Duodenal mucosa (tissue), 2 donors: ENCODE measurements at regions not wholly inside any gene's neighbourhood (a gene's known extent, or its start where the extent isn't known, plus 50 kb on each side); places are given as distances from the start of the nearest gene placed in this dataset.

Experiments used
- H3K27ac ChIP-seq: one replicate; pipeline ENCODE4 v1.7.0; 2013; ENCODE audit warnings: low read depth, low read length
- H3K27me3 ChIP-seq, 2 donors: one replicate each; pipeline ENCODE4 v1.7.0; 2013; ENCODE audit warnings: low read length in 2 of 2, control low read depth in 1 of 2; ENCODE audit not compliant: insufficient read depth in 2 of 2, control insufficient read depth in 1 of 2
- H3K36me3 ChIP-seq, 2 donors: one replicate each; pipeline ENCODE4 v1.7.0; 2013; ENCODE audit warnings: low read length in 2 of 2, control low read depth in 1 of 2; ENCODE audit not compliant: insufficient read depth in 2 of 2, control insufficient read depth in 1 of 2
- H3K4me1 ChIP-seq, 2 donors: one replicate each; pipeline ENCODE4 v1.7.0; 2013; ENCODE audit warnings: low read length in 2 of 2, control low read depth in 1 of 2; ENCODE audit not compliant: insufficient read depth in 2 of 2, control insufficient read depth in 1 of 2
- H3K4me3 ChIP-seq, 2 donors: one replicate each; pipeline ENCODE4 v1.7.0; 2013; ENCODE audit warnings: low read length in 2 of 2, low read depth in 1 of 2
- H3K9ac ChIP-seq, 2 donors: one replicate each; pipeline ENCODE4 v1.7.0; 2013; ENCODE audit warnings: low read length in 2 of 2, low read depth in 1 of 2
- H3K9me3 ChIP-seq, 2 donors: one replicate each; pipeline ENCODE4 v1.7.0; 2013; ENCODE audit warnings: low read length in 2 of 2, control low read depth in 1 of 2; ENCODE audit not compliant: control insufficient read depth in 1 of 2

DNA sequence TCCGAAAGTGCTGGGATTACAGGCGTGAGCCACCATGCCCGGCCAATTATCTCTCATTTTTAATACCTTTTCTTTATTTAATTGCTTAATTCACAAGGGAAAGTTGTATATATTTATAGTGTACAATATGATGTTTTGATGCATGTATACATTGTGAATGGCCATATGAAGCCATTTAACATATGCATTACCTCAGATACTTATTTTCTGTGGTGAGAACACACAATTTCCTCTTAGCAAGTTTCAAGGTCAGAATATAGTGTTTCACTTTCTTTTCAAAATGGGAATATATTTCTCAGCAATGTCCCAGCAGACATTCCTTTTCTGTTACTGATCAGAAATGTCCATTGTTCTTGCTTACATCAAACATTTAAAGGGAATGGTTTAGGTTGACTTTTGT lies 1596.3 kb downstream of the MAT2B start:
- Histone ChIP-seq H3K4me1 (no peaks in the 10 kb centered on the region), H3K9me3 (peaks cover 0 to 5% of the 10 kb centered on the region in 2 donors), H3K36me3 (no peaks in the 10 kb centered on the region), H3K4me3 (no peak overlapping the region), H3K27ac (no peak overlapping the region), H3K9ac (no peak overlapping the region), H3K27me3 (no peaks in the 10 kb centered on the region)

DNA sequence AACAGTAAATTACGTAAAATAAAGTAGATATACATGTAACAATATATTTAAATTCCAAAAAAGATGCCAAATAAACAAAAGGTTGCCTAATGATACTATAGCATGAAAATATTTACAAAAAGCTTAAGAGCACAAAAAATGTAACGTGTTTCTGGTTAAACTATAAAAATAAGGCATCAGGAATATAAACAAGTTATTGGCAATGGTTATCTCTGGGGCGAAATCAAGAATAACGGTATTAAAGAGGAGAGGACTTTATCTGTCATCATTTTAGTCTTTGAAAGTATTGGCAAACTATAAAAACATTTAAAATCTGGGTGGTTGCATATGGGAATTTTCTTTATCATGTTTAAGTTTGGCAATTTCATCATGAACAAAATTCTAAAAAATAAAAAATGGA lies 1599.2 kb downstream of the MAT2B start:
- no peaks in the 10 kb centered on the region for H3K27me3 ChIP-seq
- H3K9ac ChIP-seq, result no peak overlapping the region
- H3K36me3 ChIP-seq, result no peaks in the 10 kb centered on the region
- no peak overlapping the region for H3K4me3 ChIP-seq
- no peaks in the 10 kb centered on the region for H3K4me1 ChIP-seq
- H3K27ac ChIP-seq, result no peak overlapping the region
- H3K9me3 ChIP-seq, result no peaks in the 10 kb centered on the region

DNA sequence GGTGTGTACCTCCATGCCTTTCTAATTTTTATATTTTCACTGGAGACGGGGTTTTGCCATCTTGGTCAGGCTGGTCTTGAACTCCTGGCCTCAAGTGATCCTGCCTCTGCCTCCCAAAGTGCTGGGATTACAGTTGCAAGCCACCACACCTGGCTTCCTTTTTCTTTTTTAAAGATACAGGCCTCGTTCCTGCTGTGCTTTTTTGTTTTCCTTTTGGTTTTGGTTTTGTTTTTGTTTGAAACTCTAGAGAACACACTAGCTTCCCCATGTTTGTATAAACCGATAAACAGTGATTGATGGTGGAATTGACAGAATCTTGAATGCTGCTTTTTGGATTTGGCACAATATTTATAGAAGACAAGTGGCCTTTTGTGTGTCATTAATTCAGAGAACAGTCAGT lies 1603.4 kb downstream of the MAT2B start:
- Histone ChIP-seq H3K27ac (no peak overlapping the region), H3K27me3 (no peaks in the 10 kb centered on the region), H3K4me3 (no peak overlapping the region), H3K36me3 (no peaks in the 10 kb centered on the region), H3K4me1 (no peaks in the 10 kb centered on the region), H3K9ac (no peak overlapping the region), H3K9me3 (no peaks in the 10 kb centered on the region)

DNA sequence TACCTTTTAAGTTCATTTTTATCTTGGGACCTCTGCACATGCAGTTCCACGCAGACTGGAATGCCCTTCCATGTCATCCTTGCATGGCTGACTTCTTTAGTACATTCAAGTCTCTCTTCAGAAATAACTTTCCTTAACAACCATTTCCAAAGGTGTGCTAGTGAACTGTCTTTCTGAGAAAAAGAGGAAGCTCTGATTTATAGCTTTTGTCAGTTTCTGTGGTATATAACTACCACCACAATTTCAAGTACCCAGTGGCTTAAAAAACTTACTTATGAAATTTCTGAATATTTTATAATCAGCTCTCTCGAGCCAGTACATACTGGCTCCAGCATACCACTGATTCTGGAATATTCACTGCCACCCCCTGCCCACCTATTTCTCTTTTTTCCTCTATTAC lies 1613.8 kb downstream of the MAT2B start:
- H3K27ac ChIP-seq, result no peak overlapping the region
- no peaks in the 10 kb centered on the region for H3K36me3 ChIP-seq
- no peak overlapping the region for H3K4me3 ChIP-seq
- H3K9ac ChIP-seq, result no peak overlapping the region
- no peaks in the 10 kb centered on the region for H3K9me3 ChIP-seq
- H3K27me3 ChIP-seq, result no peaks in the 10 kb centered on the region
- H3K4me1 ChIP-seq, result no peaks in the 10 kb centered on the region

DNA sequence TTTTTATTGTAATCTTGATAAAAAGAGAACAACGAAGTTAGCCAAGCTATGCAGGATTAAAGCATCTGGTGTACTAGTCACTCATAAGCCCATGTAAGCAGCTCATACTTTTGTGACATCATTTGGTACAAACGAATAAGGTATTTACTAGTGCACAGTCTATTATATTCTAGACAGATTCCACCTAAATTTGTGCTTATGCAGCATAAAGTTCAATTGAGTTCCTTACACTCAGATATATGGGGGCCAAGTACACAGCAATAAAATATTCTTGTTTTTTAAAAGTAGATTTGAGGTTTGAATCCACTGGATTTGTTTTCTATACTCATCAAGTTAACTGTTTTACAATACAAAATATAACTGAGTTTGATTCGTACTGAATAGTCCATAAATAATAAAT lies 1621.2 kb downstream of the MAT2B start:
- H3K4me3 ChIP-seq, result no peak overlapping the region
- H3K9me3 ChIP-seq, result no peaks in the 10 kb centered on the region
- H3K36me3 ChIP-seq, result no peaks in the 10 kb centered on the region
- no peaks in the 10 kb centered on the region for H3K4me1 ChIP-seq
- no peak overlapping the region for H3K27ac ChIP-seq
- no peak overlapping the region for H3K9ac ChIP-seq
- H3K27me3 ChIP-seq, result no peaks in the 10 kb centered on the region

DNA sequence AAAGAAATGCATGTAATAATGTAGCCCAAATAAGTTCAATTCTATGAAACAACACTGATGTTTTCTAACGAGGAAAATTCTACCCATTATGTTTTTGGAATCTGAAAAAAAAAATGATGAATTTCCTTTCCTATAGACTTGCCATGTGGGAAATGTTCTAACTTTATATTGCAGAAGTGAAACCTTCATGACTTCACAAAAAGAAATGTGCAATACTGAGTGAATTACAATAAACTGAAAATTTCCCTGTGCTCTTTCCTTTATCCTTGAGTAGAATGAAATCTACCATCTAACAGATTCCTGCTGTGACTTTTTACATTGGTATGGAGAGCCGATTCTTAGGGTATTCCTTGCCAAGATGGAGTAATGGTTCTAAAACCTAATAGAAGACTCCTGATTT lies 1622.5 kb downstream of the MAT2B start:
- no peaks in the 10 kb centered on the region for H3K27me3 ChIP-seq
- H3K4me3 ChIP-seq, result no peak overlapping the region
- H3K9me3 ChIP-seq, result no peaks in the 10 kb centered on the region
- no peaks in the 10 kb centered on the region for H3K4me1 ChIP-seq
- no peak overlapping the region for H3K9ac ChIP-seq
- no peak overlapping the region for H3K27ac ChIP-seq
- no peaks in the 10 kb centered on the region for H3K36me3 ChIP-seq

DNA sequence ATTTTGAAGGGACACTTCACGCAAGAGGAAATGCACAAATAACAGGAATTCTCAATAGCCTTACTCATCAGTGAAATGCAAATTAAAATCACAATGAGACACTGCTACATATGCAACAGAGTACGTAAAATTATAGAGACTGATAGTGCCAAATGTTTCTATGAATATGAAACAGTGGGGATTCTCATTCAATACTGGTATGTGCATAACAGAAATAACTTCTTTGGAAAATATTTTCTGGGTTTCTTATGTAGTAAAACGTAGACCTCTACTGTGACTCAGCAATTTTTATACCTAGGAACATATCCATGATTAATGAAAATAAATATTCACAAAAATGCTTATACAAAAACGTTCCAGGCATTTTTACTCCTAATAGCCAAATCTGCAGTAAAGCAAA lies 1625.2 kb downstream of the MAT2B start:
- H3K36me3 ChIP-seq, result no peaks in the 10 kb centered on the region
- H3K4me1 ChIP-seq, result no peaks in the 10 kb centered on the region
- no peak overlapping the region for H3K4me3 ChIP-seq
- H3K9me3 ChIP-seq, result no peaks in the 10 kb centered on the region
- no peaks in the 10 kb centered on the region for H3K27me3 ChIP-seq
- H3K9ac ChIP-seq, result no peak overlapping the region
- H3K27ac ChIP-seq, result no peak overlapping the region

DNA sequence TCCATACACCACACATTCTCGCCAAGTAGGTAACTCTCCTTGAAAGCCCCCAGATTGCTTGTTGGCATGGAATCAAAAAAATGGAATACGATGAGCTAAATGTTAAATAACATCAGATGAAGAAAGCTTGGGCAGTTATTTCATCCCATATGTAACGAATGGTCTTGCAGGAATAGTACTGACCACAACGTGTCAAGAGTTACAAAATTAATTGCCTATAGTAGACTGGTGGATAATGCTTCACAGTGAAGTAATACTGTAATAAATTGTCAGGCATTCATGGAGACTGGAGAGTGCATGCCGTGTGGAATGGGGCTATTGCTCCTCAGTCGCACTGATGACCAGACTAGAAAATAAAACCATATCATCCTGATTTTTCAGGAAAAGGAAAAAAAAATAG lies 1628.7 kb downstream of the MAT2B start:
- no peaks in the 10 kb centered on the region for H3K27me3 ChIP-seq
- no peaks in the 10 kb centered on the region for H3K9me3 ChIP-seq
- no peak overlapping the region for H3K4me3 ChIP-seq
- no peaks in the 10 kb centered on the region for H3K4me1 ChIP-seq
- H3K9ac ChIP-seq, result no peak overlapping the region
- no peaks in the 10 kb centered on the region for H3K36me3 ChIP-seq
- no peak overlapping the region for H3K27ac ChIP-seq

DNA sequence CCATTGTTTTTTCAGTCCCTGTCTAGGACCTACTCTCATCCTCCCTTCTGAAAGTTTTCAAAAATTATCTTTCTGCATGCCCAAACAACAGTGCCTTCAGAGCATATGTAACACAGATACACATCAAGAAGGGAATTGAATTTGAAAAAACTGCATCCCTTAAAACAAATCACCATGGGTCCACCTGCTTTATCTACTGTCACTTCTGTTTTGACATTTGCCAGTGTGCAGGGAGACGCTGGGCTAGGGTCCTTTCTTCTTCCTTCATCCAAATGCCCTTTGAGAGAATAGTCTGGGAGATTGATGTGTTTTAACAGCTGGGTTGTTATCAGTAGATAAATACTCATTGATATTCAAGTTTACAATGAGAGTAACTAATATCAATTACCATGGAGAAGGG lies 1630.1 kb downstream of the MAT2B start:
- H3K4me1 ChIP-seq, result no peaks in the 10 kb centered on the region
- no peaks in the 10 kb centered on the region for H3K27me3 ChIP-seq
- no peaks in the 10 kb centered on the region for H3K9me3 ChIP-seq
- H3K9ac ChIP-seq, result no peak overlapping the region
- no peaks in the 10 kb centered on the region for H3K36me3 ChIP-seq
- H3K27ac ChIP-seq, result no peak overlapping the region
- no peak overlapping the region for H3K4me3 ChIP-seq

DNA sequence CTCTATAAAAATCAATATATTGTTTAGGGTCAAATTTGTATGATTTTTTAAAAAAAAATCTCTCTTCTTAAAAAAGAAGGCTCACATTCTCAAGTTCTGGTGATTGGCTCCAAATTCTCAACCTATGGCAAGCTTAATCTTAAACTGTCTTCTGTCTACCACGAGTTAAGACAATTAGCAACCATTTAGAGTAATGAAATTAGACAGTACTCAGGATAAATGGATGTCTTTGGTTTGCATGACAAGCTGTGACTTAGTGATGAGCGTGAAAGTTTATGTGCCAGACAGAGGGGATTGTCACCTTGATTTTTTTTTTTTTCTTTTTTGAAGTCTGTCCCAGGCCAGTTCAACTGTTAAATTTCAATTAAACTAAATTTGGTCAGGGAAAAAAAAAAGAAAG lies 1632.3 kb downstream of the MAT2B start:
- Histone ChIP-seq H3K27me3 (no peaks in the 10 kb centered on the region), H3K4me3 (no peak overlapping the region), H3K27ac (no peak overlapping the region), H3K4me1 (no peaks in the 10 kb centered on the region), H3K9ac (no peak overlapping the region), H3K36me3 (no peaks in the 10 kb centered on the region), H3K9me3 (no peaks in the 10 kb centered on the region)

DNA sequence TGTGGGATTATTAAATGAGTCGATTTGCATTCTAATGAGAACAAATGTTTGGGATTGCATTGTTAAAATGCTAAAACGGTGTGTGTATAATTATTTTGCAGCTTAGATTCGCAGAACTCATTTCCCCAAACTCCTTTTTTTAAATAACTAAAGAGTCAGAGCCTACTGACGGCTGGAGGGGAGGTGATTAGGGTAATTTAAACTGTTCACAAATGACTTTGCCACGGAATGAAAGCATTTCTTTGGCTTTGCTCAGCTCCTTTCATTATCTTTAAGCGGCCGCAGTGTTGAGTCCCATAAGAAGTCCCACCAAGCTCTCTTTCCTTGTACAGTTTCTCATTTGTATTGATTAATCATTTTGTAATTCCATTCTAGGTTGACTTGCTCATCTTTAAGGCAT lies 1632.8 kb downstream of the MAT2B start:
- H3K27ac ChIP-seq, result no peak overlapping the region

More for the DNA sequence above, 1632.8 kb downstream of the MAT2B start:
- Histone ChIP-seq H3K36me3 (no peaks in the 10 kb centered on the region), H3K4me1 (no peaks in the 10 kb centered on the region), H3K4me3 (no peak overlapping the region), H3K9me3 (no peaks in the 10 kb centered on the region), H3K27me3 (no peaks in the 10 kb centered on the region), H3K9ac (no peak overlapping the region)
